GM19351 (cell line): ENCODE measurements at regions not wholly inside any gene's neighbourhood (a gene's known extent, or its start where the extent isn't known, plus 50 kb on each side); places are given as distances from the start of the nearest gene placed in this dataset.

Experiments used
- ATAC-seq: cut with Tn5 transposase; IDR thresholded peaks from one replicate; pipeline ENCODE4 v1.9.1; 2021; ENCODE audit warnings: mild to moderate bottlenecking, moderate library complexity; ENCODE audit not compliant: unreplicated experiment

GRCh38 chr7:39883812-39884390 is 66.2 kb upstream of the CDK13 start:
- ATAC-seq: no peak

GRCh38 chr7:39888171-39888853 is 61.7 kb upstream of the CDK13 start:
- ATAC-seq: no peak

GRCh38 chr7:39890411-39890810 is 59.6 kb upstream of the CDK13 start:
- ATAC-seq: no peak

GRCh38 chr7:39891894-39892293 is 58.2 kb upstream of the CDK13 start:
- no peak for ATAC-seq

- ATAC-seq: no peak
Observed at GRCh38 chr7:39892361-39892760, 57.7 kb upstream of the CDK13 start.

- no peak for ATAC-seq
Observed at GRCh38 chr7:39894904-39895303, 55.2 kb upstream of the CDK13 start.

- ATAC-seq: no peak
Observed at GRCh38 chr7:39896840-39897239, 53.2 kb upstream of the CDK13 start.

GRCh38 chr7:39898867-39899266 is 51.2 kb upstream of the CDK13 start:
- no peak for ATAC-seq
